Type B pancreatic cell (in vitro differentiated cells): ENCODE measurements at regions not wholly inside any gene's neighbourhood (a gene's known extent, or its start where the extent isn't known, plus 50 kb on each side); places are given as distances from the start of the nearest gene placed in this dataset.

ENCODE experiments used
- DNase-seq: peaks from one replicate; pipeline ENCODE4 v3.0.0; 2021; ENCODE audit warnings: mixed read lengths; ENCODE audit not compliant: unreplicated experiment; ENCODE audit errors: extremely low spot score
- H3K27ac Mint-ChIP-seq: 2 replicates; pipeline ENCODE4 v1.8.0; 2021; ENCODE audit warnings: mild to moderate bottlenecking, mixed read lengths
- H3K27me3 Mint-ChIP-seq: 2 replicates; pipeline ENCODE4 v1.8.0; 2021; ENCODE audit warnings: mixed read lengths
- H3K36me3 Mint-ChIP-seq: 2 replicates; pipeline ENCODE4 v1.8.0; 2021; ENCODE audit warnings: mixed read lengths
- H3K4me1 Mint-ChIP-seq: one replicate; pipeline ENCODE4 v1.8.0; 2021; ENCODE audit warnings: mixed read lengths; ENCODE audit not compliant: unreplicated experiment
- H3K4me3 Mint-ChIP-seq: 2 replicates; pipeline ENCODE4 v1.8.0; 2021; ENCODE audit warnings: mild to moderate bottlenecking, mixed read lengths
- H3K9me3 Mint-ChIP-seq: 2 replicates; pipeline ENCODE4 v1.8.0; 2021; ENCODE audit warnings: mixed read lengths
- TF ChIP-seq, protein P1 (sequence below): fragments of 200-600 bp; sonication (generic); conservative IDR thresholded peaks from 2 replicates; pipeline ENCODE4 v1.5.0; 2021; ENCODE audit warnings: antibody characterized with exemption, mild to moderate bottlenecking

DNA sequence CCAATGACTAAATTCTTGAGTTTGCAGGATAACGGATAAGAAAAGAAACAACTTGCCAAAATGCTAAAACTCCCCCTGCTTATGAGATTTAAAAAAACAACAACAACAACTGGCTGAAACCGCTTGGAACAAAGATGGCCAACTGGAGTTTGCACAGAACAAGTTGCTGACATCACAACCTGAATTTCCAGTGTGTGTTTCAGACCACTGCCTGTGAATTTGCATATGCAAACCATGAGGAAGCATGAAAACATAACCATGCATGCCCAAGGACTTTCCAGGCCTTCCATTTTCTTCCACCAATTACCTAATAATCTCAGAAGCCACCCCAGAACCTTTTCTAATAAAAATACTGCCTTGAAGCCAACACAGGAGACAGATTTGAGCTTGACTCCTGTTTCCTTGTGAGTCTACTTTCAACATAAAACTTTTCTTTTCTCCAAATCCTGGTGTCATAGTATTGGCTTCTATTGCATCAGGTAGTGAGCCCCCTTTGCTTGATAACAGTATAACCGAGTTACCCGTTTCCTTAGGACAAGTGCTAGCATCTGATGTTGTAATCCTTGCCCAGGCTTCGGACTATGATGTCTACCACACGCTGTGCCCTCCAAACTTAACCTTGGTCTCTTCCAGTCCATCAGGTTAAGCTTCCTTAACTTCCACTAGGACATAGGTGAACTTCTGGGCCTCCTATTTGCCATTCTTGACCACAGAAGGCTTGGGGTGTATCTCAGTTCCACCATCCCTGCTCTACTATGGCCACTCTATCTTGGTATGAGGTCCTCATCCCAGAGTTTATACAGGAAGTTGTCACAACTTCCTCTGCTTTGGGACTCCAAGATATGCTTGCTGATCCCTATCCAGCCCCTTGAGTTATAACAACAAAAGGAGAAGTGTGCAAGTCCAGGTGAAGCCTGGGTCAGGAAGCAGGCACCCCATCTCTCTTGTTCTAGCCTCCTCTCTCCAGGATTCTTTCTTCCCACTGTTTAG lies 385.5 kb upstream of the INTU start:
- no peak overlapping the region for H3K27ac Mint-ChIP-seq
- H3K4me1 Mint-ChIP-seq = no peaks in the 10 kb centered on the region
- DNase-seq = no peak
- peaks cover 15% of the 10 kb centered on the region for H3K9me3 Mint-ChIP-seq
- no peaks in the 10 kb centered on the region for H3K36me3 Mint-ChIP-seq
- H3K4me3 Mint-ChIP-seq = no peak overlapping the region
- TF ChIP-seq, protein P1, sequence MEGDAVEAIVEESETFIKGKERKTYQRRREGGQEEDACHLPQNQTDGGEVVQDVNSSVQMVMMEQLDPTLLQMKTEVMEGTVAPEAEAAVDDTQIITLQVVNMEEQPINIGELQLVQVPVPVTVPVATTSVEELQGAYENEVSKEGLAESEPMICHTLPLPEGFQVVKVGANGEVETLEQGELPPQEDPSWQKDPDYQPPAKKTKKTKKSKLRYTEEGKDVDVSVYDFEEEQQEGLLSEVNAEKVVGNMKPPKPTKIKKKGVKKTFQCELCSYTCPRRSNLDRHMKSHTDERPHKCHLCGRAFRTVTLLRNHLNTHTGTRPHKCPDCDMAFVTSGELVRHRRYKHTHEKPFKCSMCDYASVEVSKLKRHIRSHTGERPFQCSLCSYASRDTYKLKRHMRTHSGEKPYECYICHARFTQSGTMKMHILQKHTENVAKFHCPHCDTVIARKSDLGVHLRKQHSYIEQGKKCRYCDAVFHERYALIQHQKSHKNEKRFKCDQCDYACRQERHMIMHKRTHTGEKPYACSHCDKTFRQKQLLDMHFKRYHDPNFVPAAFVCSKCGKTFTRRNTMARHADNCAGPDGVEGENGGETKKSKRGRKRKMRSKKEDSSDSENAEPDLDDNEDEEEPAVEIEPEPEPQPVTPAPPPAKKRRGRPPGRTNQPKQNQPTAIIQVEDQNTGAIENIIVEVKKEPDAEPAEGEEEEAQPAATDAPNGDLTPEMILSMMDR = no peak
- H3K27me3 Mint-ChIP-seq = no peaks in the 10 kb centered on the region

DNA sequence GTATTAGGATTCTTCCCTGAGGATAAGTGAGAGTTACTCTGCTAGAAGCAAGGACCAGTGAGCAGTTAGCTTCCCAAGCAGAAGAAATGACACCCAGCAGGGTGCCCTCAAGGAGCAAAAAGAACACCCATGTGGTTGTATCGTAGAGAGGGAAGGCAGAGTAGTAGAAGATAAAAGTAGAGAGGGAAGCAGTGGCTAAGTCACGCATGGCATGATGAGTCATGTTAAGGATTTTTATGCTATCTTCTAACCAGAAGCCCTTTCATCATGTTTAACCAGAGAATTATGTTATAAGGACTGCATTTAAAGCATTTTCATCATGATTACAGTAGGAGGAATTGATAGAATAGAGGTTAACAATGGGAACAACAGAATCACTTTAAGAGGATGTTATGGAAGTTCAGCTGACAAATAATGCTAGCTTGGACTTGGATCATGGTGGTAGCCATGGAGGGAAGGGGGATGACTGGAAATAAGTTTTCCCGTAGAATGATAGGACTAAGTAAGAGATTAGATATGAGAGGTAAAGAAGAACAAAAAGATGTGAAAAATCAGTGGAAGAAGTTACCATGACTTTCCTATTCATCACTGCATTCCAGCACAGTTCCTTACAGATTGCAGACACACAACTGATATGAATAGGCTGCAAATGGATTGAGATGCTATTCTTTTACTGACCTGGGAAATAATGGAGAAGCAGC lies 383.5 kb upstream of the INTU start:
- Mint-ChIP-seq H3K4me3 (no peak overlapping the region), H3K36me3 (no peaks in the 10 kb centered on the region), H3K27me3 (no peaks in the 10 kb centered on the region), H3K4me1 (no peaks in the 10 kb centered on the region), H3K9me3 (peaks cover 15% of the 10 kb centered on the region), H3K27ac (no peak overlapping the region)
- TF ChIP-seq, protein P1 = no peak
- DNase-seq = no peak

- H3K27me3 Mint-ChIP-seq = no peaks in the 10 kb centered on the region
- TF ChIP-seq, protein P1 = no peak
- no peaks in the 10 kb centered on the region for H3K36me3 Mint-ChIP-seq
- H3K27ac Mint-ChIP-seq = no peak overlapping the region
- no peaks in the 10 kb centered on the region for H3K4me1 Mint-ChIP-seq
- DNase-seq = no peak
- H3K9me3 Mint-ChIP-seq = peaks cover 15% of the 10 kb centered on the region
- H3K4me3 Mint-ChIP-seq = no peak overlapping the region
These were observed 383.0 kb upstream of the INTU start for GRCh38 chr4:127249767-127250108.

- Mint-ChIP-seq H3K36me3 (no peaks in the 10 kb centered on the region), H3K4me3 (no peak overlapping the region), H3K27ac (no peak overlapping the region), H3K27me3 (no peaks in the 10 kb centered on the region), H3K4me1 (no peaks in the 10 kb centered on the region), H3K9me3 (peaks cover 15% of the 10 kb centered on the region)
- DNase-seq = no peak
- TF ChIP-seq, protein P1 = no peak
These were observed 382.2 kb upstream of the INTU start for GRCh38 chr4:127250577-127250976.

DNA sequence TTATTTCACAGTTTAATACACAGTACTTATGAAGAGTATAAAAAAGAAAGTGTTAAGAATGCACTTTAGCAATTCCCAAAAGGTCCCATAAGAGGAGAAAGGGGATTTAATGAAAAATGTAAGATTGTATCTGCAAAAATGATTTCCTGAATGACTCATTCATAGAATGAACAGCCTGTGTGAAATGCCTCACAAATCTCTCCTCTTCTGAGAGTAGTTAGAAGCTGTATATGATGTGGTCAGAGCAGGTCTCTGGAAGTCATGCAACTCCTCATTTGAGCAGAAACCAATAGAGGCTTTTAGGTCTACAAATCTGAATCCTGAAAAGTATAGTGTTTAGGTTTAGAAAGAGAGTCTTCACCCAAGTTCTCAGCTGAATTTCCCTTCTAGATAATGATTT lies 381.3 kb upstream of the INTU start:
- Mint-ChIP-seq H3K27me3 (no peaks in the 10 kb centered on the region), H3K4me3 (no peak overlapping the region), H3K27ac (no peak overlapping the region), H3K4me1 (no peaks in the 10 kb centered on the region), H3K36me3 (no peaks in the 10 kb centered on the region), H3K9me3 (peaks cover 11% of the 10 kb centered on the region)
- DNase-seq = no peak
- TF ChIP-seq, protein P1 = no peak
